H9 (cell line): ENCODE measurements at regions not wholly inside any gene's neighbourhood (a gene's known extent, or its start where the extent isn't known, plus 50 kb on each side); places are given as distances from the start of the nearest gene placed in this dataset.
"Not testable (repeated sequence)": the region's sequence is repeated elsewhere in the genome, so short reads cannot be mapped to it uniquely, and the experiment has no call there.

Source experiments
- DNase-seq: peaks from one replicate; pipeline ENCODE4 v3.0.0-alpha.2; 2017
- H2AFZ ChIP-seq: one replicate; pipeline ENCODE4 v1.6.1; 2013; ENCODE audit warnings: mild to moderate bottlenecking, low read length, control low read depth, moderate library complexity
- H2AK5ac ChIP-seq: 2 replicates; pipeline ENCODE4 v1.6.1; 2013; ENCODE audit warnings: low read length, control low read depth, mixed read lengths; ENCODE audit not compliant: insufficient read length
- H2BK120ac ChIP-seq: one replicate; pipeline ENCODE4 v1.6.1; 2013; ENCODE audit warnings: low read depth, mild to moderate bottlenecking, low read length, control low read depth, inconsistent platforms; ENCODE audit not compliant: poor library complexity, severe bottlenecking
- H2BK12ac ChIP-seq: 2 replicates; pipeline ENCODE4 v1.6.1; 2013; ENCODE audit warnings: low read length, control low read depth, mixed read lengths, low read depth; ENCODE audit not compliant: insufficient read length
- H2BK15ac ChIP-seq: 2 replicates; pipeline ENCODE4 v1.6.1; 2013; ENCODE audit warnings: low read depth, low read length, control low read depth
- H2BK20ac ChIP-seq: one replicate; pipeline ENCODE4 v1.6.1; 2013; ENCODE audit warnings: low read depth, mild to moderate bottlenecking, low read length, control low read depth, inconsistent platforms; ENCODE audit not compliant: poor library complexity, severe bottlenecking
- H2BK5ac ChIP-seq: 2 replicates; pipeline ENCODE4 v1.6.1; 2013; ENCODE audit warnings: low read length, control low read depth, mixed read lengths; ENCODE audit not compliant: insufficient read length
- H3K14ac ChIP-seq: 2 replicates; pipeline ENCODE4 v1.6.1; 2013; ENCODE audit warnings: low read length, control low read depth; ENCODE audit not compliant: insufficient read depth
- H3K18ac ChIP-seq: 2 replicates; pipeline ENCODE4 v1.6.1; 2013; ENCODE audit warnings: low read depth, mild to moderate bottlenecking, mixed read lengths, low read length, control low read depth; ENCODE audit not compliant: insufficient read length
- H3K23ac ChIP-seq: 2 replicates; pipeline ENCODE4 v1.6.1; 2013; ENCODE audit warnings: low read length, control low read depth, mixed read lengths, low read depth; ENCODE audit not compliant: insufficient read length
- H3K23me2 ChIP-seq: 2 replicates; pipeline ENCODE4 v1.6.1; 2013; ENCODE audit warnings: low read depth, mild to moderate bottlenecking, mixed read lengths, low read length, control low read depth; ENCODE audit not compliant: insufficient read length, poor library complexity, severe bottlenecking
- H3K27ac ChIP-seq: 2 replicates; pipeline ENCODE4 v1.5.1; 2013; ENCODE audit warnings: low read length, control low read depth, mixed read lengths, low read depth; ENCODE audit not compliant: insufficient read length
- H3K27me3 ChIP-seq: 2 replicates; pipeline ENCODE4 v1.6.1; 2013; ENCODE audit warnings: low read length, control low read depth, inconsistent platforms; ENCODE audit not compliant: insufficient read depth
- H3K4ac ChIP-seq: 2 replicates; pipeline ENCODE4 v1.6.1; 2013; ENCODE audit warnings: low read depth, mild to moderate bottlenecking, control low read depth, inconsistent platforms, low read length, moderate library complexity
- H3K4me1 ChIP-seq: 2 replicates; pipeline ENCODE4 v1.6.1; 2013; ENCODE audit warnings: low read length, control low read depth, inconsistent platforms; ENCODE audit not compliant: insufficient read depth
- H3K4me2 ChIP-seq: 2 replicates; pipeline ENCODE4 v1.6.1; 2013; ENCODE audit warnings: low read length, control low read depth, mixed read lengths; ENCODE audit not compliant: insufficient read length, insufficient read depth
- H3K56ac ChIP-seq: 2 replicates; pipeline ENCODE4 v1.6.1; 2013; ENCODE audit warnings: low read depth, mild to moderate bottlenecking, mixed read lengths, low read length, control low read depth; ENCODE audit not compliant: insufficient read length
- H3K79me1 ChIP-seq: 2 replicates; pipeline ENCODE4 v1.6.1; 2013; ENCODE audit warnings: low read depth, mild to moderate bottlenecking, moderate library complexity, low read length, control low read depth, inconsistent platforms; ENCODE audit not compliant: insufficient read depth, poor library complexity, severe bottlenecking
- H3K79me2 ChIP-seq: 2 replicates; pipeline ENCODE4 v1.6.1; 2013; ENCODE audit warnings: low read length, control low read depth, inconsistent platforms; ENCODE audit not compliant: insufficient read depth
- H3K9ac ChIP-seq: 2 replicates; pipeline ENCODE4 v1.6.1; 2013; ENCODE audit warnings: low read length, control low read depth, mixed read lengths; ENCODE audit not compliant: insufficient read length; ENCODE audit errors: extremely low read depth
- H3K9me3 ChIP-seq: one replicate; pipeline ENCODE4 v1.6.1; 2013; ENCODE audit warnings: low read depth, low read length, inconsistent platforms; ENCODE audit not compliant: control insufficient read depth
- H3T11ph ChIP-seq: one replicate; pipeline ENCODE4 v1.6.1; 2013; ENCODE audit warnings: mild to moderate bottlenecking, low read length, control low read depth, inconsistent platforms
- H4K20me1 ChIP-seq: one replicate; pipeline ENCODE4 v1.6.1; 2013; ENCODE audit not compliant: control insufficient read depth, insufficient read length, insufficient read depth
- H4K5ac ChIP-seq: 2 replicates; pipeline ENCODE4 v1.6.1; 2013; ENCODE audit warnings: low read depth, mild to moderate bottlenecking, mixed read lengths, low read length, control low read depth; ENCODE audit not compliant: insufficient read length
- H4K8ac ChIP-seq: replicated peaks from 2 replicates; pipeline ENCODE4 v1.6.1; 2013; ENCODE audit warnings: low read length, control low read depth, mixed read lengths, low read depth; ENCODE audit not compliant: insufficient read length
- H4K91ac ChIP-seq: 2 replicates; pipeline ENCODE4 v1.6.1; 2013; ENCODE audit warnings: low read depth, mild to moderate bottlenecking, moderate library complexity, mixed read lengths, low read length, control low read depth; ENCODE audit not compliant: insufficient read length
- H3K27ac Mint-ChIP-seq, 3 experiments: 2 replicates in 2 of 3; 3 replicates in 1 of 3; pipeline ENCODE4 v1.8.0; 2020 to 2021; ENCODE audit warnings: mixed read lengths in 3 of 3, mild to moderate bottlenecking in 1 of 3, moderate library complexity in 1 of 3
- H3K27me3 Mint-ChIP-seq: 2 replicates; pipeline ENCODE4 v1.8.0; 2021; ENCODE audit warnings: low read depth, mild to moderate bottlenecking, moderate library complexity, mixed read lengths
- H3K36me3 Mint-ChIP-seq, 3 experiments: 2 replicates in 2 of 3; 3 replicates in 1 of 3; pipeline ENCODE4 v1.8.0; 2020 to 2021; ENCODE audit warnings: low read depth in 3 of 3, mixed read lengths in 3 of 3; ENCODE audit not compliant: insufficient read depth in 1 of 3
- H3K4me1 Mint-ChIP-seq, 2 experiments: 2 replicates each; pipeline ENCODE4 v1.8.0; 2020; ENCODE audit warnings: mixed read lengths in 2 of 2
- H3K4me3 Mint-ChIP-seq, 2 experiments: 2 replicates in 1 of 2; 3 replicates in 1 of 2; pipeline ENCODE4 v1.8.0; 2020 to 2021; ENCODE audit warnings: mild to moderate bottlenecking in 2 of 2, mixed read lengths in 2 of 2, moderate library complexity in 1 of 2
- H3K9me3 Mint-ChIP-seq, 2 experiments: 2 replicates in 1 of 2; 3 replicates in 1 of 2; pipeline ENCODE4 v1.8.0; 2020; ENCODE audit warnings: mild to moderate bottlenecking in 2 of 2, mixed read lengths in 2 of 2, moderate library complexity in 1 of 2
- WGBS: extraction: QIAGEN DNeasy Blood & Tissue Kit; methylation state at CpG from one replicate; pipeline ENCODE4 v1.1.7; 2013; ENCODE audit warnings: missing lambda C conversion rate, low lambda C conversion rate, mixed read lengths; ENCODE audit not compliant: insufficient read length; ENCODE audit errors: extremely low coverage; 5-methylcytosine and 5-hydroxymethylcytosine counted together

GRCh38 chr2:89969190-89969589 lies 1277.7 kb downstream of the RPIA start:
- not testable (repeated sequence) for H2BK5ac ChIP-seq, DNase-seq, H3K56ac ChIP-seq, H3K4ac ChIP-seq, H2AK5ac ChIP-seq, H2BK12ac ChIP-seq, H3K14ac ChIP-seq, H3K79me2 ChIP-seq, H4K91ac ChIP-seq, H2BK20ac ChIP-seq, H2BK120ac ChIP-seq, H3K27me3 ChIP-seq, H3K9me3 ChIP-seq, H3K27ac ChIP-seq, H2AFZ ChIP-seq, H3K4me3 Mint-ChIP-seq, H4K8ac ChIP-seq, H3K4me1 ChIP-seq, H4K5ac ChIP-seq, H3K23ac ChIP-seq, H3K4me1 Mint-ChIP-seq, H3K27me3 Mint-ChIP-seq, H3K4me2 ChIP-seq, H3K23me2 ChIP-seq, H3K9ac ChIP-seq, H3K18ac ChIP-seq, H3T11ph ChIP-seq, H4K20me1 ChIP-seq, H2BK15ac ChIP-seq, H3K27ac Mint-ChIP-seq, H3K79me1 ChIP-seq
- no CpG with 5 or more reads among the region's 4 CpGs for WGBS
- Mint-ChIP-seq H3K36me3 (peaks cover 5 to 14% (median 8%) of the 10 kb centered on the region in 3 experiments; a peak in 4 of 7 replicates), H3K9me3 (peaks cover 50 to 62% of the 10 kb centered on the region in 2 experiments)

GRCh38 chr2:89973849-89974248 lies 1282.4 kb downstream of the RPIA start:
- H3K4me1 Mint-ChIP-seq, H4K5ac ChIP-seq, H3K27me3 Mint-ChIP-seq, H4K91ac ChIP-seq, H3K79me1 ChIP-seq, H3K56ac ChIP-seq, H2AK5ac ChIP-seq, H3K9ac ChIP-seq, H3K27me3 ChIP-seq, H3K23ac ChIP-seq, H3K79me2 ChIP-seq, H3K14ac ChIP-seq, H3K18ac ChIP-seq, H3K4me3 Mint-ChIP-seq, H2BK5ac ChIP-seq, H2BK20ac ChIP-seq, DNase-seq, H3K27ac Mint-ChIP-seq, H2BK15ac ChIP-seq, H3K27ac ChIP-seq, H2BK12ac ChIP-seq, H2AFZ ChIP-seq, H3T11ph ChIP-seq, H2BK120ac ChIP-seq, H3K4me2 ChIP-seq, H3K23me2 ChIP-seq, H3K4ac ChIP-seq, H3K9me3 ChIP-seq, H4K8ac ChIP-seq, H3K4me1 ChIP-seq, H4K20me1 ChIP-seq: not testable (repeated sequence)
- WGBS: no CpG with 5 or more reads among the region's 3 CpGs
- H3K36me3 Mint-ChIP-seq: peaks cover 0 to 12% (median 1%) of the 10 kb centered on the region in 3 experiments; a peak in 3 of 7 replicates
- peaks cover 45 to 48% of the 10 kb centered on the region in 2 experiments for H3K9me3 Mint-ChIP-seq
